Glomerular visceral epithelial cell (primary cell): ENCODE measurements at regions not wholly inside any gene's neighbourhood (a gene's known extent, or its start where the extent isn't known, plus 50 kb on each side); places are given as distances from the start of the nearest gene placed in this dataset.
"Not testable (repeated sequence)": the region's sequence is repeated elsewhere in the genome, so short reads cannot be mapped to it uniquely, and the experiment has no call there.

ENCODE experiments used
- DNase-seq: peaks from one replicate; pipeline ENCODE4 v3.0.0-alpha.2; 2016; ENCODE audit errors: extremely low spot score

DNA sequence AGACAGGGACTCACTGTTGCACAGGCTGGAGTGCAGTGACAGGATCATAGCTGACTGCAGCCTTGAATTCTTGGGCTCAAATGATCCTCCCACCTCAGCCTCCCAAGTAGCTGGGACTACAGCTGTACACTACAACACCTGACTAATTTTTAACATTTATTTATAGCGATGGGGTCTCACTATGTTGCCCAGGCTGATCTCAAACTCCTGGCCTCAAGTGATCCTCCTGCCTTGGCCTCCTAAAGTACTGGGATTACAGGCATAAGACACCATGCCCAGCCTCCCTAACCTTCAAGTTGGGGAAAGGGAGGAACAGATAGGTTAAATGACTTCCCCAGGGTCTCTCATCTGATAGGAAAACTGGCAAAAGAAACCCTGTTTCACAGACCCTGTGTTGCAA lies 919.5 kb downstream of the TYW1 start:
- not testable (repeated sequence) for DNase-seq

DNA sequence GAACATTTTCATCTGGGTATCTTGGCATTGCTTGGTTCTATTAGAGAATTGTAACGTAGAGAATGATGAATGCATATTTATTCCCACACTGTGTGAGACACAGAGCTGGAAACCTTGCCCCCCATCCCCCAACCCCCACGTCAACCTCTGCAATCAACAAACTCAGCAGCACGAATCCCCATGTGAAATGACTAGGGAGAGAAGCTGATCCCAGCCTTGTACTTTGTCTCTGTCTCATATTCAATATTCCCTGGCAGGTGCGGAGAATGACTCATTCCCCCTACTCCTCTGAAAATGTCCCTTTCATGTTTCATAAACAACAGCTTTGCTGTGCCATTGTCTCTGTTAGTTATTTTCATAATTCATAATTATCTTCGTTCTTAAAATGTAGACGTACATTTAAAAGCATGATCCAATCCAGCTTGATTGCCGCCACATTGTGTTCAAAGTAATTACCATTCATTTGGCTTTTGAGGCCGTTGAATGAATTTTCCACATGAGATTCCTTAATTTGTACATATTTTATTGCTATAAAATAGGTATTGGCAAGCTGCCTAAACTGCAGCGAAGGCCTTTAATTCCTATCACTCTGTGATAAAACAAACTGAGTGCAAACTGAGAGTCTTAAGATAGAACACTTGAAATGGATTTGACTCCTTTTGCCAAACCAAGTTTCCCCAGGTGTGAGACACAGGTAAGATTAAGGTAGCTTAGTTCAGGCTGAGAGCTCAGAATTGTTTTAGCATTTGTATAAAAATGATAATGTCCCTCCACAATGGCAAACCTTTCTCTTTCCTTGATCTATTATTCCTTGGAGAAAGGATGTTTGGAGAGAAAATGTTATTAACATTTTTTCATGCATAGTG lies 920.2 kb downstream of the TYW1 start:
- no peak for DNase-seq

DNA sequence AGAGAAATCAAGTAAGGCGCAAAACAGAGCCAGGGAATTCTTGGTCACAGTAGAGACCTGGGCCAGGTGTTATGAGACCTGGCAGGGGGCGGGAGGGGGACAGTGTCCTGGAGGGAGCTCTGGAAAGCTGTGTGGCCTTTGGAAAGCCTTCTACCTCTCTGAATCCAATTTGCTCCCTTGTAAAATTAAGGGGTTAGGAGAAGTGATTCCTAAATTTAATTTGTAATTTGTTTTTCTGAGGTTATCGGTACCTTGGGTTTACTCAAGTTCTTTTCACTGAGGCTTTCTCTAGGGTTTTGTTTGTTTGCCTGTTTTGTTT lies 920.8 kb downstream of the TYW1 start:
- no peak for DNase-seq

DNA sequence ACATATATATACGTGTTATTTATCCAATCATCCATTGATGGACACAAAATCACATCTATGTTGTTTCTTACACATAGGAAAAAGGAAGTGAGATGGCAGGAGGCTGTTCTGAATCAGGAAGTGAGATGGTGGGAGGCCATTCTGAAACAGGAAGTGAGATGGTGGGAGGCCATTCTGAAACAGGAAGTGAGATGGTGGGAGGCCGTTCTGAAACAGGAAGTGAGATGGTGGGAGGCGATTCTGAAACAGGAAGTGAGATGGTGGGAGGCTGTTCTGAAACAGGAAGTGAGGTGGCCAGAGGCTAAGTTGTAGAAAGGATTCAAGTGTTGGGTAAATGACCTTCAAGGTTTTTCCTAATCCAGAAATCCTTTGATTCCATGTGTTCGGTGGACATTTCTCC lies 921.5 kb downstream of the TYW1 start:
- no peak for DNase-seq

DNA sequence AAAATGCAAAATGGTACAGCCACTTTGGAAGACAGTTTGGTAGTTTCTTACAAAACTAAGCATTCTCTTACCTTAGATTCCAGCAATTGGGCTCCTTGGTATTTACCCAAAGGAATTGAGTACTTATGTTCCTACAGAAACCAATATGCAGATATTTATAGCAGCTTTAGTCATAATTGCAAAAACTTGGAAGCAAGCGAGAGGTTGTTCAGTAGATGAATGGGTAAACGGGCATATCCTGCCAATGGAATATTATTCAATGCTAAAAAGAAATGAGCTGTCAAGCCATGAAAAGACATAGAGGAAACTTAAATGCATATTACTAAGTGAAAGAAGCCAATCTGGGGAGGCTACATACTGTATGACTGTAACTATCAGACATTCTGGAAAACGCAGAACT lies 926.7 kb downstream of the TYW1 start:
- no peak for DNase-seq

DNA sequence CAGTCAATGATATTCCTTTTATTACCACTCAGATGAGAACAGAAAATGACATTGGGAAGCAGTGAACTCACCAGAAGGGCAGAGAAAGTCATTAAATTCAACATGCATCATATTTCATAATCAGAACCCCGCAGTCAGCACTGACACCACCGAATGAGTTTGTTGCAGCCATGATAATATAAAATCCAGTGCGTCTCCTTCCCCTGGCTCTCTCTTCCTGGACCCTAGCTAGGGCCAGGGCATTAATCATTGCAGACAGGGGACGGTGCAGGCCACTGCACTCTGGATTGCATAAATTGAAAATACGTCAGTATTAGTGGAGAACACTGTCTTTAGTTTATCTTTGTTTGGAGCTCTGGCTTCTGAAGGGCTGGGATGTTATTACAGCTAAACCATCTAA lies 931.5 kb downstream of the TYW1 start:
- no peak for DNase-seq

DNA sequence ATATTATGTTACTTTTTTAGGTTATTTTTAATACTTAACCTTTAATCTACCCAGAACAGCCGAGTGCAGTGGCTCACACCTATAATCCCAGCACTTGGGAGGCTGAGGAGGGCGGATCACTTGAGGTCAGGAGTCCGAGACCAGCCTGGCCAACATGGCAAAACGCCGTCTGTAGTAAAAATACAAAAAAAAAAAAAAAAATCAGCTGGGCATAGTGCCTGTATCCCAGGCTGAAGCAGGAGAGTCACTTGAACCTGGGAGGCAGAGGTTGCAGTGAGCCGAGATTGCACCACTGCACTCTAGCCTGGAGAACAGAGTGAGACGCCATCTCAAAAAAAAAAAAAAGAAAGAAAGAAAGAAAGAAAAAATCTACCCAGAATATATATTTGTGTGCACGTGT lies 939.8 kb downstream of the TYW1 start:
- DNase-seq, result not testable (repeated sequence)

DNA sequence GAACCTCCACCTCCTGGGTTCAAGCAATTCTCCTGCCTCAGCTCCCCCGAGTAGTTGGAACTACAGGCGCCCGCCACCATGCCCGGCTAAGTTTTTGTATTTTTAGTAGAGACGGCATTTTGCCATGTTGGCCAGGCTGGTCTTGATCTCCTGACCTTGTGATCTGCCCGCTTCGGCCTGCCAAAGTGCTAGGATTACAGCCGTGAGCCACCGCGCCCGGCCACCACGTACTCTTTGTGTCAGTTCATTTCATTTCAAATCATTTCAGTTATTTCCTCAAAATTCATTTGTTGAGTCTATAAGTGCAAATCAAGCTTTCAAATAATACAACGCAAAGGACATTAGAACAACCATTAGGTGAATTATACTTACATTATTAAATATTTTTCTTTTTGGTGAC lies 943.8 kb downstream of the TYW1 start:
- no peak for DNase-seq

DNA sequence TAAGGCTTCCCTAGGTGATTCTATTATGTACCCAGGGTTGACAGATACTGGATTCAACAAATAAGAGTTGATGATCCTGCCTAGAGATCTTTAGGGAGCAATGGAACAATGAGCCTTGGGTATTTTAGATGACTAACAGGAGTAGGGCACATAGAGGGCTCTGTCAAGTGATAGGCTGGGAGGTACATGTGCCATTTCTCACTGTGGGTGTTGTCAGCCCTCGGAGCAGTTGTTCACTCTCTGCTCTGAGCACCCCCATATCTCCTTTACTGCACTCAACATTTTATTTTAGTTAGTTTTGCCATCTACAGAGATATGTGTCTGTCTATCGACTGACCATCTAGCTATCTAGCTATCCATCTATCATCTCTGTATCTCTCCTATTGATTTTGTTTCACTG lies 950.6 kb downstream of the TYW1 start:
- DNase-seq, result no peak

DNA sequence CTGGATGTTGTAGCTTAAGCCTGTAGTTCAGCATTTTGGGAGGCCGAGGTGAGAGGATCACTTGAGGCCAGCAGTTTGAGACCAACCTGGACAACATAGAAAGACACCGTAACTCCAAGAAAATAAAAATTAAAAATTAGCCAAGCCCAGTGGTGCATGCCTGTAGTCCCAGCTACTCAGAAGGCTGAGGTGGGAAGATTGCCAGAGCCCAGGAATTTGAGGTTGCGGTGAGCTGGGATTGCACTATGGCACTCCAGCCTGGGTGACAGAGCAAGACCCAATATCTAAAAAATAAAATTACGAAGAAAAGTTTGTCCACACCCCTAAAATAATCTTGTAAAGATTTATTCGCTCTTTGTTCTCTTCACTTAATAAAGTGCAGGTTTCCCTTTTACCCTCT lies 951.0 kb downstream of the TYW1 start:
- no peak for DNase-seq

DNA sequence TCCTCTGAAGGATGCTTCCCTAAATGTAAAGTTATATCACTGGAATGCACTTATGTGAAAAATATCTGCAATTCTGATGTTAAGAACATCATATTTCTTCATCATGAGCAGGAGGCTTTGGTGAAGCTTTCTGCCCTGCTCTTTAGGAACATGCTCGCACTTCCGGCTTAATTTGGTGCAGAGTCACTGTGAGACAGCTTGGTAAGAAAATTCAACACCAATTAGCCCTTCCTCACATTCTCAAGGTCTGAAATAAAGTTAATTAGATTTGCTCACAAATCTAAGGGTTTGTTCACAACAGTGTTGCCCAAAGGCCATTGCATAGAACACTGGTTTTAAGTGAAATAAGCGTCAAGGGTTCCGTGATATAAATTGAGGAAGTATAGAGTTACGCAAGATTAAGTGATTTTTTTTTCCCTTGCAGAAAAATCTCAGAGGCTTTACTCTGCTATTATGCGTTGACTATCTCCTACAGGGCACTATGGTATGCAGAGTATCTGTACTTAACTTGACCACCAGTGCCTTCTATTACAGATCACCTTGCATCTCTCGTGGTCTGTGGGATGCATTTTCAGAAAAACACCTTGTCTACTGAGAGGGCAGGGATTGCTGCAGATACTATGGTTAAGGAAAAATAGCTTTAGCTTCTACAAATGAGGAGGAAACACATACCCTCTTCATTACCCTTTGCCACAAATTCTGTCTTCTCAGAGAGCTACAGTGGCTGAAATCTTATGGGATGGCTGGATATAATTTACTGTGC lies 953.9 kb downstream of the TYW1 start:
- no peak for DNase-seq

DNA sequence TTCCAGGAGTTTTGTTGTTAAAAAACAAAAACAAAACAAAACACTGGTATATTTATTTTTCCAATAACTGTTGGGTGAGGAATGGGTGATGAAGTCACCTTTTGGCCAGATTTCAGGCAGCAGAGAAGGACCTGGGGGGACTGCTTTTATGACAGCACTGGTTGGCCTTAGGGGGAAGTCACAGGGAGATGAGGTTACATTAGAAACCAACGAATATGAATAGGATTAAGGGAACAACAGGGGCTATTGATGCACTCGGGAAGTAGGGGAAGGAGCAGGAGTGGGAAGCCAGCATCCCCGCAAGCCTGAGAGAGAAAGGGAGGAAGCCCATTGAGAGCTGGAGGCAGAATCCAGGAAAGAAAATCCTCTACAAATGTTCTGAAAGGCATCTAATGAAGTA lies 958.4 kb downstream of the TYW1 start:
- no peak for DNase-seq

DNA sequence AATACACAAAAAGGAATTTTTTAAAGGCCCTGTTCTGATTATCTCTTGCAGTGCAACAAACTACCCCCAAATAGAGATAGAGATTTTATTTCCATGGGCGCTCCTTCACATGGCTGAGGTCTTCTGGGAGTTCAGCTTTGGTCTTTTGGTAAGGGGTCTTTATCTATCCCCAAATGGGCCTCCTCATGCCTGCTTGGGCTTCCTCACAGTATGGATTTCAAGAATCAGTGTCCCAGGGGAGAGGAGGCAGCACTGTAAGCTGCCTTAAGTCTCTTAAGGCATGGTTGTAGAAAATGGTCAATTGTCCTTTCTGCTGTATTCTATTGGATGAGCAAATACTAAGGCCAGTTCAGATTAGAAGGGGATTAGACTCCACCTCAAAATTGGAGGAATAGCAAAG lies 966.2 kb downstream of the TYW1 start:
- no peak for DNase-seq

DNA sequence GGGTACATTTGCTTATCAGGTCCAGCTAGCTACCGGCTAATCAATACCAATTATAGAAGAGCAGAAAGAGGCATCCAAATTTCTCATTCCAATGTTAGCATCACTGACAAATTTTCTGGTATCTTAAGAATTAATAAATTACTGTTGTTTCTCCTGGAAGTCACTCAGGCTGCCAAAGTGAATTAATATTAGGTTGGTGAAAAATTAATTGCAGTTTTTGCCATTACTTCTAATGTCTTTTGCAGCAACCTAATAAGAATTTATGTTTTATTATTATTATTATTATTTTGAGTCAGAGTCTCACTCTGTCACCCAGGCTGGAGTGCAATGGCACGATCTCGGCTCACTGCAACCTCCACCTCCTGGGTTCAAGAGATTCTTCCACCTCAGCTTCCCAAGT lies 979.9 kb downstream of the TYW1 start:
- DNase-seq, result no peak

DNA sequence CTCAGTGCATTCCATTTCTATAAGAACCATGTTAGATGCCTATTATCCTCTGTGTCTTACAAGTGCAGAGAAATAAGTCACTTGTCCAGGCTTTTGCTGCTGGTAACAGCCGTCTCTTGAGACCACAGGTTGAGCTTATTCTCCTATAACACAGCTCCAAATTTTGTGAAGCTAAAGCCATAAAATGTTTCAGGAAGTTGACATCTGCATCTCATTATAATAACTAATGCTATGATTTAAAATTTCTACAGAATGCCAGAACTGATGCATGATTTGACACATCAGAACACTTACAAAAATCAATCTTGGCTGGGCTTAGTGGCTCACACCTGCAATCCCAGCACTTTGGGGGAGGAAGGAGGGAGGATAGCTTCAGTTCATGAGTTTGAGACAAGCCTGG lies 986.9 kb downstream of the TYW1 start:
- DNase-seq, result no peak

DNA sequence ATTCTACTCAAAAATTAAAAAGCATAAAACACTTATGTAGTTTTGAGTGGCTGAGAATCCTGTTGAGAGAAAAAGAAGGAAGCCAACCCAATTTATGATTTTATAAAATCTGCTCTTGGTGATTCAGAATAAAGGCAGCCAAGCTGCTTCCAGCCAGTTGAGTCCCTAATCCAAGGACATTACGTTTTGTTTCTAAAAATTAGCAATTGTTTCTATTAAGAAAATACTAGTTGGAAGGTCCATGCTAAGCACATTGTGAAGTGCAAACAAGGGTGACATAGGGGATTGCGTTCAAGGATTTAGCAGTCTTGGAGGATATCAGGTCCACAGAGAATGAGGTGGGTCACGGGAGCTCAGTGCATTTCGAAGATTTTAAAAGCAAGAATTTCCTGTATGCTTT lies 987.7 kb downstream of the TYW1 start:
- DNase-seq, result no peak

DNA sequence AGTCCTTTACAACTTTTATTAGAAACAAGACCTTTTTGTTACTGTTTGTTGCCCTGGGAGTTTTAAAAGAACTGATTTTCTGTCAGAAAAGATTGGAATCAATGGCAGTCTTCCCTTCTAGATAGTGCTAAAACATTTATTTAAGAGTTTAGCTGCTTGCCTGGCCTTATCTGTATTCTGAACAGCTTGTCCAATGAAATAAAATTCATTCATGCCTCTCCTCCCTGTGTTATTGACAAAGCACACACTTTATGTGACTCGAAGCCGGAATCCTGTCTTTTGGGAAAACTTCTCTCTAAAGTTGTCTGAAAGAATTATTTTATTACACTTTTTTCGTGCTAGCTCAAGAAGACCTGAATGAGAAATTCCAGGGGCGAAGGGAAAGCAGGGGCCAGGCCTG lies 992.5 kb downstream of the TYW1 start:
- DNase-seq, result no peak

DNA sequence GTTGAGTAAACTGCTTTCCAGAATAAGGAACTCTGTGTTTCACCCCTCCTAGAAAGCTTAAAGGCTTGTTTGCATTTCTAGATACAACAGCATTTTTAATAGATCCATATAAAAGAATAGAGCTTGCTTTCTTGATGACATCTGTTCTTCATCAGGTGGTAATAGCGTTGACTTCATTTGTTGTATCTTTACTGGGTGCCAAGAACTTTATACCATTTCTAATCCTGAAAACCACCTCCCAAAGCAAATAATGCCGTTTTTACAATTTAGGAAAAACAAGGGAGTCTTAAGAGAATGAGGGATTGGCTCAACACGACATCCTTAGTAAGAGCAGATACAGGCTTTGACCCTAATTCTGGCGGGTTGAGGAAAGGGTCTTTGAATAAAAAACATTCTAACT lies 993.4 kb downstream of the TYW1 start:
- no peak for DNase-seq

DNA sequence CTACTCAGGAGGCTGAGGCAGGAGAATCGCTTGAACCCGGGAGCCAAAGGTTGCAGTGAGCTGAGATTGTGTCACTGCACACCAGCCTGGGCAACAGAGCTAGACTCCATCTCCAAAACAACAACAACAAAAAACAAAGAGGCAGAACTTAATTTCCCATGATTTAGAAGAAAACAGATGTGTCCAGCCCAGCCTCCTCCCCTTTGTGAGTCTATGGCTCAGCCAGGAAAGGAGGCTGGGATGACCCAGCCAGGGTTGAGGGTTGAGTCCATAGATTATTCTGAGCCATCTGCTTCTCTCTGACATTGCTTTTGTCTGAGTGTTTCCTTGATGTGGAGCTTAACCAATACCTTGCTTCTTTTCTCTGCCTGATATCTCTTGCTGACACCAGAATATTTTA lies 994.1 kb downstream of the TYW1 start:
- DNase-seq, result no peak

DNA sequence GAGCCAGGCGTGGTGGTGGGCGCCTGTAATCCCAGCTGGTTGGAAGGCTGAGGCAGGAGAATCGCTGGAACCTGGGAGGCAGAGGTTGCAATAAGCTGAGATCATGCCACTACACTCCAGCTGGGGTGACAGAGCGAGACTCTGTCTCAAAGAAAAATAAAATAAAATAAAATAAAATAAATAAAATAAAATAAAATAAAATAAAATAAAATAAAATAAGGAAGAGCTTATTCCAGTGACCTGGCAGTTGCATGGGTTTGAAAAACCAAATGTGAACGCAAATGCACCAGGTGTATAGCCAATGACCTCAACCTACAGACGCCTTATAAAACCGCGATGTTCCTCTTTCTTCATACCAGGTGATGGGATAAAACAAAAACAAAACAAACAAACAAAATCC lies 995.7 kb downstream of the TYW1 start:
- DNase-seq, result no peak

DNA sequence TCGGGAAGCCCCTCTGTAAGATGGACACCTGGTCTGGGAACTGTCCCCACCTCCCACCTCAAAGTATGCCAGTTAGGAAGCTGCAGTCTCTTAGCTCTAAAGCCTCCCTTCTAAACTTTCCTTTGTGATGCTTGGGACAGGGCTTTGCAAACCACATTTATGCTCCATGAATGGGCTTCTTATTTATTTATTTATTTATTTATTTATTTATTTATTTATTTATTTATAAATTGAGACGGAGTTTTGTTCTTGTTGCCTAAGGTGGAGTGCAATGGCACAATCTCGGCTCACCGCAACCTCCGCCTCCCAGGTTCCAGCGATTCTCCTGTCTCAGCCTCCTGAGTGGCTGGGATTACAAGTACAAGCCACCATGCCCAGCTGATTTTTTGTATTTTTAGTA lies 1009.4 kb downstream of the TYW1 start:
- DNase-seq, result no peak

DNA sequence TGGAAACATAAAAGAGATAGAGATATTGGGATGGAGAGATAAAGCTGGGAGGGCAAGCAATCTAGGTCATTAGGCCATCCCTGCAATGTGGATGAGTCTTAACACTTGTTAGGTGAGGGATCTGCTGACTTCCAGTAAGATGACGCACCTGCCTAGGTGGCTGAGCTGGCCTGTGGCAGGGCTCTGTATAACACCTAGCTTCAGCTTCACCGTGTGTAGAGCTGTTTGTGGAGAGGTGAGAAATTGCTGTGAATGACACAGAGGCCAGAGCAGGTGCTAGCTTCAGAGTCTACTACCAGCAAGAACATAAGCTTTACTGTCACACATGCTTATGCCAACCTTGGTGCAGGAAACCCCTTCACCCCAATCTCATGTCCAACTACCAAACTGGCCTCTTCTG lies 1010.0 kb downstream of the TYW1 start:
- DNase-seq, result no peak

DNA sequence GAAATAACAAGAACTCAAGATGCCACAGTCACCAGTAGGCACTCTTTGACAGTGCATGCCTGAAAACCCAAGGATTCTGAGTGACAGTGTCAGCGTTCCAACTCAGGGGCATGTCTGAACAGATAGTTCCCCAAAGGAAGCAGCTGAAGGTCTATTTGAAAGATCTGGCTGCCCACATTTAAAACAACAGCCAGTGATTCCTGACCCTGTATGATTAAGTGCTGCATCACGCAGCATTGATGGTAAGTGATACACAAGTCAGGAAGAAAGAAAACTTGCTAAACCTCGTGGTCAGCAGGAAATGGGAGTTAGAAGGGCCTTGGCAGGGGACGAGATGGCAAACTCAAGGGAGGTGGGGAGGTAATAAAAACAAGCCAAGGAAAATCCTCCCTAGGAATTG lies 1013.1 kb downstream of the TYW1 start:
- no peak for DNase-seq
